G401 (cell line): ENCODE measurements at regions not wholly inside any gene's neighbourhood (a gene's known extent, or its start where the extent isn't known, plus 50 kb on each side); places are given as distances from the start of the nearest gene placed in this dataset.
"Not testable (repeated sequence)": the region's sequence is repeated elsewhere in the genome, so short reads cannot be mapped to it uniquely, and the experiment has no call there.

ENCODE experiments used
- DNase-seq: peaks from one replicate; pipeline ENCODE4 v3.0.0-alpha.2; 2015; ENCODE audit warnings: low spot score
- in situ Hi-C: cut with HindIII; loops from 2 replicates; pipeline ENCODE4 v1.10.0; 2016; ENCODE audit warnings: low sequenced_read_pairs, mixed read lengths

DNA sequence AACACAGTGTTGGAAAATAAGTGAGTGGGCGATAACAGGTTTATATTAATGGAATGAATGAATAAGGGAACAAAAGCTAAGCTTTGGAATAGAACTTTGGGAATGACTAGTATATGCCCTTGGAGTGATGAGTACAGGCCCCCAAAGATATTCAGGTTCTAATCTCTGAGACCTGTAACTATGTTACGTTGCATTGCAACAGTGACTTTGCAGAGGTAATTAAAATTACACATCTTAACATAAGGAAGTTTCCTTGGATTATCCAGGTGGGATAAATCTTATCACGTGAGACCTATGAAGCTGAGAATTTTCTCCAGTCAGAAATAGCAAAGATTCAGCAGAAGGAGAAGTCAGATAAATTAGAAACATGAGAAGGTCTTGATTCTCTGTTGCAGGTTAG lies 661.5 kb upstream of the LINC00305 start:
- in situ Hi-C loops, result no loop called here
- DNase-seq, result no peak

DNA sequence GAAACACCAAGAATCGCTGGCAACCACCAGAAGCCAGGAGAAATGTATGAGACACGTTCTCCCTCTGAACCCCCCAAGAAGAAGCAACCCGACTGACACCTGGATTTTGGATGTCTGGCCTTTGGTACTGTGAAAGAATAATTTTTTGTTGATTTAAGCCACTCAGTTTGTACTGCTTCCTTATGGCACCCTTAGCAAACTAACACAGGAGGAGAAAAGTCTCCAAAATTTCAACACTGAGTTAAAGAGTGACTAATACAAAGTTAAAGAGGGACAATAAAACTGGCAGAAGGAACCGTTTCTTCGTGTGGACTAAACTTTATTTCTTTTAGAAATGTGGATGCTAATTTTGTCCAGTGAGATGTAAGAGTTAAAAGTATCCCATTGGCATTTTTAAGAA lies 660.9 kb upstream of the LINC00305 start:
- no peak for DNase-seq
- in situ Hi-C loops, result no loop called here

DNA sequence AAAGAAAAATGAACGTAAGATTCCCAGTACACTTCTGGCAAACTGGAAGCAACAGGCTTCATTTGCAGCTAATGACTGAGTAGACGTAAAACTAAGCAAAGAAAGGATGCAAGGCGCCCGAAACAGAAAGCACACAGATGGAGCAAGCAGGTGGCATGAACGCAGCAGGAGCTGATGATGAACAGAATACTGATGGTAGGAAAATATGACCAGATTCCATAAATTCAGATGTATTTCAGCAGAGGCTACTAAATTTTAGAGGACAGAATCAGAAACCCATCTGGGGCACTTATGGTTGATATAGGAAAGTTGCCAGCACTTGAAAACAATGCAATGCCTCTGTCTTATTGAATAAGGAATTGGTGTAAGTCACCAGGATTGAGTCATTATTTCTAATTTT lies 658.7 kb upstream of the LINC00305 start:
- peak; percentile 94 for DNase-seq
- in situ Hi-C loops, result no loop called here

DNA sequence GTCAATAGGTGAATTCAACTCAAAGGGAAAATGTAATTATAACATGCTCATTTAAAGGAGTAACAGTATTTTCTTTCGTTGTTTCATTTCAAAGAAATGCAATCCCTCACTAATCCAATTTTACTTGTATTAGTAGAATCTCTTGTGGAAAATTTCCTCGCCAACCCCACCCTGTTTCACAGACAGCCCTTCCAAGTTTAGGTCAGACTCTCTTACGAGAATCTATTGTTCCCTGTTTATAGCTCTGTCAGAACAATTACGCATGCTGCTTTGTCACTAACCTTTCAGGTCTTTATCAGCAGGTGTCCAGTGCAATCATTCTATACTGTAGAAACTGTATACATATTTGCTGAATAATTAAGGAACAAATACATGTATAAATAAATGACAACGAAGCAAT lies 657.8 kb upstream of the LINC00305 start:
- no peak for DNase-seq
- in situ Hi-C loops, result no loop called here

DNA sequence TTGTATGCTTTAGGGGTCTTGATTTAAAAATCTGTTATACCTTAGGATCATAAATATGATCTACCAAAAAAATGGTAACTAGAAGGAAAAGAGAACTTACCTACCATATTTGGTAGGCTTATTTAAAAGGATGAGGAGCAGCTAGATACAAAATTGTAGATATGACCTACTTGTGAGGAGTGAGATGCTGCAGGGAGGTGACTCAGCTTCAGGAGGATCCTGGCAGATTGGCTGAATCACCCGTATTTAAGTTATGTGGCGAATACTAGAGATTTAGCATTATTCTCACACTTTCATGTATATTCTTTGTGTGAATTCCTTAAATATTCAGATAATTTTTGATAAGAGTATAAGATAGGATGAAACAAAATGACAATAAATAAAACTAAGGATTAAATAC lies 657.3 kb upstream of the LINC00305 start:
- peak; percentile 60 for DNase-seq
- in situ Hi-C loops, result no loop called here

DNA sequence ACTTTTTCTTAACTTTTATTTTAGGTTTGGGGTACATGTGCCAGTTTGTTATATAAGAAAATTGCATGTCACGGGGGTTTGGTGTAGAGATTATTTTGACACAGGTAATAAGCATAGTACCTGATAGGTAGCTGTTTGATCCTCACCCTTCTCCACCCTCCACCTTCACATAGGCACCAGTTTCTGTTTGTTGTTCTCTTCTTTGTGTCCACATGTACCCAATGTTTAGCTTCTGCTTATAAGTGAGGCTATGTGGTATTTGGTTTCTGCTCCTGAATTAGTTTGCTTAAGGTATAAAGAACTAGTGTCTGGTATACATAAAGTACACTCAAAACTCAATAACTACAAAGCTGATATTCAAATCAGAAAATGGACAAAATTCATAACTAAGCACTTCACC lies 654.6 kb upstream of the LINC00305 start:
- in situ Hi-C loops, result no loop called here
- DNase-seq, result no peak

DNA sequence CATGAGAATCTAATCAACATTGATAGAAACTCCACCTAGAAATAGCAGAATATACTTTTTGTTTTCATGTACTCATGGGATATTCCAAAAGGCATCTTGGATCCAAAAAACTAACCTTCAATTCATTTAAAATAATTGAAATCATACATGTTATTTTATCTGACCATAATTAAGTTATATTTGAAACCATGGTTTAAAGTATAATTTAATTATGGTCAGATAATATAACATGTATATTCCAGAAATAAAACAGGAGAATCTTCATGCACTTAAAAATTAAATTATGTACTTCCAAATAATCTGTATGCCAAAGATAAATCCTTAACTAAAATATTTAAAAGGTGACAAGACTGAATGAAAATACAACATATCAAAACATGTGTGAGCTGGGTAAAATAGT lies 651.3 kb upstream of the LINC00305 start:
- in situ Hi-C loops, result no loop called here
- DNase-seq, result no peak

DNA sequence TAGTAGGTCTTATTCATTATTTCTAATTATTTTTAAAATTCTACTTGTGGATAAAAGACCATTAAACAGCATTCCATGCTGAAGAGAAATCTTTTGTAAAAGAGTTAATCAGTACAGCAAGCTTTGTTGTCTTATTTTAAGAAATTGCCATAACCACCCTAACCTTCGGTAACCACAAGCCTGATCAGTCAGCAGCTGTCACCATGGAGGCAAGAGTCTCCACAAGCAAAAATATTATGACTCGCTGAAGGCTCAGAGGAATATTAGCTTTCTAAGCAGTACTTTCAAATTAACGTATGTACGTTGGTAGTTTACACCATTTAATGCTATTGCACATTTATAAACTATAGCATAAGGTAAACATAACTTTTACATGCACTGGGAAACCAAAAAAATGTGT lies 650.5 kb upstream of the LINC00305 start:
- in situ Hi-C loops, result no loop called here
- DNase-seq, result no peak

DNA sequence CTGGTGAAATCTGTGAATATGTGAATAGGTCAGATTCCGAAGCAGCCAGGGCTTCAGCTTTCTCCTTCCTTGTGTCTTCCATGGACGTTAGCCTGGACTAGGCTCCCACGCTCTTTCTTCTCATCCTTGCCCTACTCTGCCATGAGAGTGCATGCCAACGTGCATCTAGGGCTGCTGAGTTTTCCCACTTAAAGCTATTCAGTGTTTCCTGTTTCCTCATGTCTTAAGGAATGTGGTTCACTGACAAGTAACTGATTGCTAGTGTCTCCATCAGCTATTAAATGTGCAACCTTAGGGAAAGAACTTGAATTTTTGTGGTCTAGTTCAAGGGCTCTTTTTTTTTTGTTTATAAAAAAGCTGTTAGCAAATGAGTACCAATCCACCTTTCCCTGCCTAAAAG lies 642.3 kb upstream of the LINC00305 start:
- in situ Hi-C loops, result no loop called here
- DNase-seq, result no peak

DNA sequence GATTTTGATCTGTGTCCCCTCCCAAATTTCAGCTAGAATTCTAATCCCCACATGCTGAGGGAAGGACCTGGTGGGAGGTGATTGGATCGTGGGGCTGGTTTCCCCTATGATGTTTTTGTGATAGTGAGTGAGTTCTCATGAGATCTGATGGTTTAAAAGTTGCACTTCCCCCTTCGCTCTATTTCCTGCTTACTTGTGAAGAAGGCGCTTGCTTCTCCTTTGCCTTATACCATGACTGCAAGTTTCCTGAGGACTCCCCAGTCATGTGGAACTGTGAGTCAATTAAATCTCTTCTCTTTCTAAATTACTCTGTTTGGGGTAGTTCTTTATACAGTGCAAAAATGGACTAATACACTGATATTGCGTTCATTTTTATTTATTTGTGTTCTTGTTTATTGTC lies 636.8 kb upstream of the LINC00305 start:
- in situ Hi-C loops, result no loop called here
- DNase-seq, result no peak

DNA sequence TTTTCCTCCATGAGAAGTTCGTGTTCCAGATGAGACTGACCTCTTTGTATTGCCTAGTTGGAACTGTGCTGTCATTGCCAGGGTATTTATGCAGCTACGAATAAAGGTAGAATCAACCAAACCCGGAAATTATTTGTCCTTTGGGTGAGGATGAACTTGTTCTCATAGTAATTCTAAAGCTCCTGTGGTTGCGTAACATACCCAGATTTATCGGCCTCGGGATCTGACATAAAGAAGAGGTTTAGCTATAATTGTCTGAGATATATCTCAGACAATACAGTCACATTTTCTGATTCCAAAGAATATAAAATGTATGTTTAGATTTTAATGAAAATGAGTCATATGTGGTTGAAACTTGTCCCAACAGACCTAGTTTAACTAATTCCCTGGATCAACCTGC lies 628.7 kb upstream of the LINC00305 start:
- in situ Hi-C loops, result no loop called here
- no peak for DNase-seq

DNA sequence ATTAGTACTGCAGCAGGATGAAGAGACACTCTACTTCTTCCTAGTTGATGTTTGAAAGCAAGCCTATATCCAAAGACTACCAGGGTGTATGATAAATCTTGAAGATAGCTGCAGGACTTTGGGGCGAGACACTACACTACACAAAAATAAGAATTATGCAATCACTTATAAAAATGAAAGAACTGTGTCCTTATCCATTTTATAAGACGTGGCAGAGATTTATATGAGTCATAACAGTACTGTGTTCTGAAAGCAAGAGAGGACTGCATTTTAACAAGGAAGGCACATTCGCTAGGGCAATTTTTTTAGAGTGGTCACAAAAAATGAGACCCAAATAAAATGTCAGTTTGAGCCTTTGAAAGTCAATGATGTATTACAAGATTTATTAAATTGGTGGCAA lies 617.0 kb upstream of the LINC00305 start:
- no peak for DNase-seq
- in situ Hi-C loops, result no loop called here

DNA sequence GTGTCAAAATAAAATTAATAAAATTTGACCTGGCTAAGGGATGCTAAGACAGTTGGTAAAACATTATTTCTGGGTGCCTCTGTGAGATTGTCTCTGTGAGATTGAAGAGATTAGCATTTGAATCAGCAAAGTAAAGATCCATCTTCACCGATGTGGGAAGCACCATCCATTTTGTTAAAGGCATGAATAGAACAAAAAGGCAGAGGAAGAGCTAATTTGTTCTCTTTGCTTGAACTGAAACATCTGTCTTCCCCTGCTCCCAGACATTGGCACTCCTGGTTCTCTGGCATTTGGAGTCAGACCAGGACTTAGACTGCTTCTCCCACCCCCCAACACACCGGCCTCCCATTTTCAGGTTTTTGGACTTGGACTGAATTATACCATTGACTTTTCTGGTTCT lies 603.8 kb upstream of the LINC00305 start:
- no peak for DNase-seq
- in situ Hi-C loops, result no loop called here

DNA sequence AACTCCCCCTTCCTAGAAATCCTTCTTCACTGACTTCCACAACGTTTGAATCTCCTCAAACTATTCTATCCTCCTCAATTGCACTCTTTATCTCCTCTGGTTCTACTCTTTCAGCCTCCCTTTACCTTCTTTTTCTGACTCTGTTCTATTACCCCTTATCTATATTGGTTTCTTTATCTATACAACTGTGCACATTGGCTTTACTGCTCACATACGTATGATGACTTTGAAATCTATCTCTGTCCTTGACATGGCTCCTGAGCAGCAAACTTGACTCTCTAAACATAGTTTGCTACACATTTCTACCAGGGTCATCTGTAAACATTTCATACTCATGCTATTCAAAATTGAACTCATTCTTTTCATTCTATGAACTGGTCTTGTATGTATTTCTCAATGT lies 601.0 kb upstream of the LINC00305 start:
- in situ Hi-C loops, result no loop called here
- DNase-seq, result no peak

DNA sequence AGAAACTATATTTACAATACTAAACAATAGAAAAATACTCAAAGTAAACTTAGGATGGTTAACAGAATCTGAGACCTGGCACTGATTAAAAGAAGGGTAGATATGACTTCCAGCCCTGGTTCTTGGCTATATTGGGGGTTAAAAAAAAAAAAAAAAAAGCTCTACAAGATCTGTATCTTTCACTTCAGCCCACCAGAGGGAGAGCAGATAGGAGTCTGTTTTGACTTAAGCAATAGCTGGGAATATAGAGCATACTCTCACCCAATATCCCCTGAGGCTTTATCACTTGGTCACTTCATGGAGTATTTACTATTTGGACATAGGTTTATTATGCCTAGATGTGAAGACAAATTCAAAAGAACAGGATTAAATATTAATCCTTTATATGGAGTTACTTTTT lies 598.9 kb upstream of the LINC00305 start:
- in situ Hi-C loops, result no loop called here
- no peak for DNase-seq

DNA sequence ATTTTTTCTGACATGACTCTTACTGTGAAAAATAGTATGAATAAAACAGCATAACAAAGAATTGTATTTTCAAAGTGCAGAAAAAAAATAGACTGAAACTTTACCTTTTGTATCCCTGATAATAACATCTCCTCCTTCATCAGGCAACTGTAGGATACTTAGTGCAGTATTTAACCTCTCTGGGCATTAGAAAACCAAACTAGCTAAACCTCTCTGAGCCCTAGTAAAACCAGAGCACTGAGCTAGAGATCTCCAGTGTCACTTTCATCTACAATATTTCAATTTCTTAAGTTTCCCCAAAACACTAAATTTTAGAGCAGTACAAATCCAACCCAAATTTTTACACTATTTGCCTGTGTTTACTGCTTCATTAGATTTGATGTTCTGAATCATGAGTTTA lies 594.0 kb upstream of the LINC00305 start:
- in situ Hi-C loops, result no loop called here

DNA sequence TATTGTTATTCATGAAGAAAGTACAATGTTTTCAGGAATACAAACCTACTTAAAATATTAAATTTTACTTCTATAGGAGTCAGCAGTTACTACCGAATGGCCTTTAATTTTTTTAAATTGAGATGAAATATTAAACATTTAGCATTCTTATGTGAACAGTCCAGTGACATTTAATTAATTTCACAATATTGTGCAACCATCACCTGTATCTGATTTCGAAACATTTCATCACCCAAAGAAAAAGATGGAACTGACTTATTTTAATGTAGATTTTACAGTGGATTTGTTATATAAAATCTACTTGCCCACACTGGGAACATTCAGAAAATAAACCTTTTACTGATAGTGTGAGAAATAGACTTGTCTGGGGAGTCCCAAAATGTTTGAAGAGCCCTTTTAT lies 585.2 kb upstream of the LINC00305 start:
- no peak for DNase-seq
- in situ Hi-C loops, result no loop called here

More for the DNA sequence above, 594.0 kb upstream of the LINC00305 start:
- no peak for DNase-seq

DNA sequence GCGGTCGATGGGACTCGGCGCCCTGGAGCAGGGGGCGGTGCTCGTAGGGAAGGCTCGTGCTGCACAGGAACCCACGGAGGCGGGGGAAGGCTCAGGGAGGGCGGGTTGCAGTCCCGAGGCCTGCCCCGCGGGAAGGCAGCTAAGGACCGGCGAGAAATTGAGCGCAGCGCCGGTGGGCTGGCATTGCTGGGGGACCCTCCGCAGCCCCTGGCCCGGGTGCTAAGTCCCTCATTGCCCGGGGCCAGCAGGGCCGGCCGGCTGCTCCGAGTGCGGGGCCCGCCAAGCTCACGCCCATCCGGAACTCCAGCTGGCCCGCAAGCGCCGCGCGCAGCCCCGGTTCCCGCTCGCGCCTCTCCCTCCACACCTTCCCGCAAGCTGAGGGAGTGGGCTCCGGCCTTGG lies 576.8 kb upstream of the LINC00305 start:
- in situ Hi-C loops, result not testable (repeated sequence)

DNA sequence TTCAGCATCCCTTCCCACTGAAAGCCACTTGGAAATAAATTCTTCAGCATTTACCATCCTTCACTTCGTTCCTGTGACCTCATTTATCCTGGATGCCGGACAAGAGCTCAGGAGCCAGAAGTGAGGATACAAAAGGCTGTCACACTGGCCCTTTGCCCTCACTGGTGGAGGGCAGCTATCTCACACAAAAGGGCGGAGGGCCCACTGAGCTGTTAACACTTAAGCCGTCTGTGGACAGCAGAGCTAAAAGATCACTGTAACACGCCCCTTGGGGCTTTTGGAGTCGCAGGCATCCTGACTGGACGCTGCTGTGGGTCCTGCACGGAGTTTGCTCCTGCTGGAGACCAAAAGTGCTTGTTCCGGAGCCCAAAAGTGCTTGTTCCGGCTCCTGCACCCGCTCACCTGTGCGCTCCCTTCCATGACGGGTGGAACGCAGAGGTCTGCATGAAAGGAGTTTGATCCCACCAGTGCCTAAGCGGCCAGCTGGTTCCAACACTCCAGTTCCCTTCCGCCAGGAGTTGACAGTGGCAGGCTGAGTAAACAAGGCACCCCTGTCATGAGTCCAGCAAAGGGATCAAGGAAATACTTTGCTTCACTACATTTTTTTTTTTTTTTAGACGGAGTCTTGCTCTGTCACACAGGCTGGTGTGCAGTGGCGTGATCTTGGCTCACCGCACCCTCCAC lies 572.0 kb upstream of the LINC00305 start:
- in situ Hi-C loops, result no loop called here
- DNase-seq, result peak; percentile 65

More for the DNA sequence above, 576.8 kb upstream of the LINC00305 start:
- not testable (repeated sequence) for DNase-seq

DNA sequence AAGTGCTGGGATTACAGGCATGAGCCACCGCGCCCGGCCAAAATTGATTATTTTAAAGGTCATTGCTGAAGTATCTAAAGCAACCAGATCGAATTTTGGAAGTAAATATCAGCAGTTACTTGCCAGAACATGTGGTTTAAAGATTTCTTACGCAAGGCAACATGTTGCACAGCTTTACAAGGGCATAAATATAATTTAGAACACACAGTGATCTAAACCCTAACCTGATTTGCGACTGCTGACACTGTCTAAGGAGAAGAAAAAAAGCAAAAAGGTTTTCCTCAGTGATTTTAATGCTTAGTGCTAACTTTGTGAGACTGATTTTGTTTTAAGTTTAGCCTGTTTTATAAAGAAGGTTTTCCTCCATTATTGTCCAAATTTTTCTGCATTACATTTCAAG lies 569.9 kb upstream of the LINC00305 start:
- no peak for DNase-seq
- in situ Hi-C loops, result no loop called here

DNA sequence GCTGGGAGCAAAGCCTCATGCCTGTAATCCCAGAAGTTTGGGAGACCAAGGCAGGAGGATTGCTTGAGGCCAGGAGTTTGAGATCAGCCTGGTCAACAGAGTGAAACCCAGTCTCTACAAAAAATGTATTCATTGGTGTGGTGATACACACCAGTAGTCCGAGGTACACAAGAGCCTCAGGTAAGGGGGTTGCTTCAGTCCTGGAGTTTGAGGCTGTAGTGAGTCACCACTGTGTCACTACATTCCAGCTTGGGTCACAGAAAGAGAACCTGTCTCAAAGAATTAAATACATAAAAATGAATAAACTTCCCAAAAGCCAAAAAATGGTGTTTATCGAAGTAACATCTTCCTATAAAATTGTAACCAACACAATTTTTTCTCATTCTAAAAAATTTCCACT lies 568.1 kb upstream of the LINC00305 start:
- in situ Hi-C loops, result no loop called here
- no peak for DNase-seq

DNA sequence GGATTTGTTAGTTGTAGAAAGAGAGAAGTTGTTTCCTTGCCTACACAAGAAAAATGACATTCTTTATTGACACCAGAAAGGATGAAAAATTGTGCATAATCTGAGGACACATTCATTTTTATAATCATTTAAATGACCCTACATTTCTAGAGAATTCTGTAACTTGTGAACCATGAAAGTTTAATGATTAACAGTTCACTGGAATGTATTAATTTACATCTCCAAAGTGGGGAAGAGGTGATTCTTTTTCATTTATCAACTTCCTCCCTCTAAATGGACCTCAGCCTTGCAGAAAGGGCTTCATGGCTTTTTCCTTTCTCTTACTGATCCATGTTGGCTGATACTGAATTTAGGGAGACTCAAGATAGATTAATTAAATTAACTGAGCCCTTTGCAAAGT lies 565.2 kb upstream of the LINC00305 start:
- in situ Hi-C loops, result no loop called here

More for the DNA sequence above, 565.2 kb upstream of the LINC00305 start:
- DNase-seq, result no peak
